Activated CD4-positive, alpha-beta T cell treated with anti-CD3 and anti-CD28 coated beads, Interleukin-2, Interleukin-6, amounts not matched to agents 100 ng/mL and 50 ng/mL, durations not matched to agents 16 hours and 8 hours (primary cell): ENCODE measurements at regions not wholly inside any gene's neighbourhood (a gene's known extent, or its start where the extent isn't known, plus 50 kb on each side); places are given as distances from the start of the nearest gene placed in this dataset.
"Not testable (repeated sequence)": the region's sequence is repeated elsewhere in the genome, so short reads cannot be mapped to it uniquely, and the experiment has no call there.

ENCODE experiments used
- DNase-seq: peaks from one replicate; pipeline ENCODE4 v3.0.0-alpha.2; 2020

DNA sequence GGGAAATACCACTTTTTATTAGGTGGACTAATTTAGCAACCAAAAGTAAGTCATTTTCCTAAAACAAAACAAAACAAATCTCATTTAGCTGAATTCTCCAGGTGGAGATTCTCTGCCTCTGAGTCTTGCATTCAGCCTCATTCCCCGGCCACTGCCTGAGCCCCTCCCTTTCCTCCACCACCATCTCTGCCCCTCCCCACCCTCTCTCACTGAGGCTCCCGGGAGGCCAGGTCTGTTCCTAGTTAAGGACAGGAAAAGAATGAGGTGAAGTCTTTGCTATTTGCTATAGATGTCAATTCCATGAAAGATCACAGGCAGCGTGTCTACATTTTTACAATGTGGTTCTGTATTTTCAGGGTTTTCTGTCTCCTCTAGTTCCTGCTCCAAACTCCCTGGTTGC, 83.0 kb upstream of the SOX11 start:
- no peak for DNase-seq

DNA sequence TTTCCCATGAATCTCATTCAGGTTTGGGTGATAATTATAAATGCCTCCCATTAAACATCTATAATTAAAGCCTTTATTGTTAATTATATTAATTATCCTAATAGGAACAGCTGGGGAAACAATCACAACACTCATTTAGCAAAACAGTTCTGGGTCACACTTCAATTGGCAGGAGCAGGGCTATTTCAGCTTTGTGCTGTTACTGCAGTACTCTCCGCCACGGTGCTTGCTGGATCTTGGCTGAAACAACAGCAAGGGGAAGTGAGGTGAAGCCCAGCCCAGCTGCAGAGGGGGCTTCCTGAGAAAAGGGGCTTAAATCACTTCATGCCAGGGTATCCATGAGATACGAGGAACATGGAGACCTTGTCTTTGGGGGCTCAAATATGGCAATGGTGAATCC, 79.5 kb upstream of the SOX11 start:
- no peak for DNase-seq

DNA sequence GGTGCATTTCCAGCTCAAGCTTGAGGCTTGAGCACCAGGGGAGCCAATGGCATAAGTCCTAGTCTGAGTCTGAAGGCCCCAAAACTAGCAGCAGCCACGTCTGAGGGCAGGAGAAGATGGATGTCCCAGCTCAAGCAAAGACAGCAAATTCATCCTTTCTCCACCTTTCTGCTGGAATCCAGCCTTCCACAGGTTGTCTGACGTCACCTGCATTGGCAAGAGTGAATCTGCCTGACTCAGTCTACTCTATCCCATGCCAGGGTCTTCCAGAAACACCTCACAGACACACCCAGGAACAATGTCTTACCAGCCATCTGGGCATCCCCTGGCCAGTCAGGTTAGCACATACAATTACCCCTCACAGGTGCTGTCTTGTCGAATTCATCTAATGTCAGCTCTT, 76.2 kb upstream of the SOX11 start:
- DNase-seq, result no peak

DNA sequence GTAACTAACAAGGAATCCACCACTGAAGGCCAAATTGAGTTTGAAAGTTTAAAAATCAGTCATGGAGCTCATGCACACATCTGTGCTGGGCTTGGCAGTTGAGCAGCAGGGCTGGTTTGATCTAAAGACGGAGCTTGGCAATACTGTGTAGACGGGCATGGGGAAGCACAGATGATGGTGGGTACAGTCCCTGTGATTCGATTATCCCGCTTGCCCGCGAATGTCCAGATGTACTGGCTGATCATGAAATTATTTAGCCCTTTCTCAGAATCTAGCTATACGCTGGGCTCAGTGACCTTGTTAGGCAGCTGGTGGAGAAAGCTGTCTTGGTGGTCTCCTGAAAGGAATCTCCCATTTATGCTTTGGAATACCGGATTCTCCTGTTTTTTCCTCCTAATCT, 74.8 kb upstream of the SOX11 start:
- no peak for DNase-seq

DNA sequence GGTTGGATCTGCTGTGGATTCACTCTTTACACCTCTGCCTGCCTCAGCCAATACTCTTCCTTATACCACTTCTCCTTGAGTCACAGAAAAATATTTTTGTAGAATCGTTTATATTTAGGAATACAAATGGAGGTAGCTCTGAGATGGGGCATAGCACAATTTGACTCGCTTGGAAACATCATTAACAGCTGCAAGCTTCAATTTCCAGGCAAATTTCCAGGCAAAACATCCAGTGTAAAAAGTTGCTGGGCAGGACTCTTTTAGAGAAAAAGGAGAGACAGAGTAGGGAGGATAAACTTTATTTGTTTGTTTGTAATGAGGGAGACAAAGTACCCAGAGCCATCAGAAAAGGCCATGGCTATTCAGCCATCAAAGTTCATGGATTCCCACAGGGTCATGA, 74.4 kb upstream of the SOX11 start:
- no peak for DNase-seq

DNA sequence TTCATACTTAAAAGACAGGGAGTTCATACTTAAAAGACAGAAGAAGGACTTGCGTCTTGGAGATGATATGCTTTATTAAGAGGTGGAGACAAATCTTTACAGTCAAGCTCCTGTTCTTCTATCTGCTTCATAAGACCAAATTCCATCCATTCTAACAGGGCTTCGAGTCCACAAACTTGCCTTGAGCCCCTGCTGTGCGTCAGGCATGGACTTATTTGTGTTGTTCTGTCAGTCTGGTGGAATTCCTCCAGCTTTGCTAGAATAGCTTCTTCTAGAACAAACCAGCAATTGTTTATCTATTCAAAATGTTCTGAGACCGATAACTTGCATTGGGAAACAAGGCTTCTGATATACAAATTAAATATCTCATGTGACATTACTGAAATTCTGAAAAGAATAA, 73.9 kb upstream of the SOX11 start:
- no peak for DNase-seq

DNA sequence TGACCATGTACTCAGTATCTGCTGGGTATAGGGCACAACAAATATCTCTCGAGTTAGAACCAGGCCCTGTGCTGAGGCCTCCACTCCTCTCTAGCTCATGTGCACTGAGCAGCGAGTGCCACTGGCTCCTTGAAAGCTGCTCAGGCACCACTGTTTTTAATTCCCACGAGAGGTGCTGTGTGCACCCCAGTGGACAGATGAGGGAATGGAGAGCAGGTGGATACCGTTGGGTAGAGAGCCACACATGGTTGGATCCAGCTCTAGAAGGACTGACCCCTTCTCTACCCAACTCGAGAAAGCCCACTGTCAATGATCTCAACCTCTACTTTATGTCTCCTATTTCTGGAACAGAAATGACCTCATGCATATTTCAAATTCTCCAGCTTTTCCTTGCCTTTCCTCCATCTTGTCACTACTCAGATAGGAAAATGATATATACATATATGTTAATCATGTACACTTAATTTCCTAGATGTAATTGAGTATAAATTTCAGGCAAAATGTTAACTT, 66.6 kb upstream of the SOX11 start:
- not testable (repeated sequence) for DNase-seq

DNA sequence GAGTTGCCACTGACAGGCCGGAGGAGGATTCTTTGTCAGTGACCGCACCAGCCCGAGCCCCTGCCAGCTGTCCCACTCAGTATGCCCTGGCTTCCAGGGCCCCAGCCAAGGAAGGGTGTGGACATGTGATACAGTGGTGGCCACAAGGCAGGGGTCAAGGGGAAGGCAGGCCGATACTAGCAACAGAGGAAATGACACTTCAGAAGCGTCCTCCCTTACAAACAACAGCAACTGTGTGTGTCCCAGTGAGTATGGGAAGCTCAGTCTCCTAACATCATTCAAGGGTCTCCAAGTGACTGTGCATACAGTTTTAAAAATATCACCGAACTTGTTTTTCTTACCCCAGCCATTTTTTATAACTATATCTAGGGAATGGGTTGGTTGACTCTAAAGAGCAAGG, 63.7 kb upstream of the SOX11 start:
- not testable (repeated sequence) for DNase-seq

DNA sequence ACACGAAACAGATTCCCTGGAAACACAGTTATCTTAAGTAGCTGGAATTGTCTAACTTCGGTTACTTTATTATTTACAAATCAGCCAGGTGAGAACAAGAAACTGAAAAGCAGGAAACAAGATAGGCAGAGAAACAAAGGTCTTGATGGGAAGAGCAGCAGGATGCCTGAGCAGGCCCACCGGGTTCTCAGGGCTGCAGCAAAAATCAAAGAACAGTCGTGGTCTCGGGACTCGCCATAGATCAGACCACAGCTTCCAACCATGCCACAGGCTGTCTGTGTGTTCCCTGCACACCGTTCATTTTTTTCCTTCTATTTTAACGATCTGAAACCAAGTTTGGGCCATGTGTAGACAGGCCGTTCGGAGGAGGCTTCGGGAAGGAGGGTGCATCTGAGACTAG, 62.7 kb upstream of the SOX11 start:
- not testable (repeated sequence) for DNase-seq

DNA sequence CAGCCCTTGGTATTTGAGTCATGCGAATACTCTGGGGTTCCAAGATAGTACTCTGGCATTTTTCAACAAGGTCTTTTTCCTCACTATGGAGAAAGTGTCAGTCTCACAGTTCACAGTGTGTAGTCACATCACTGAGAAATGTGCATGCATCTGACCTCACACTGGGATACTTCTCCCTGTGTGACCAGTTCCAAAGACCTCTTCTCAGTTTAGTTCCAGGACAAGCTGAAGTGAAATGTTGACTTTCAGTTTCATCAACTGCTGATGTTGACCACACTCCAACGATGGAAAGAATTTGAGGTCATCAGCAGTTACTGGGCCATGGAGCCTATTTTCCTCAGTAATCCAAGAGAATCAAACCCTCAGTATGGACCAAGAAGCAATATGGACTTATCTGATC, 55.1 kb upstream of the SOX11 start:
- DNase-seq, result not testable (repeated sequence)
